ENCODE measurements at regions not wholly inside any gene's neighbourhood (a gene's known extent, or its start where the extent isn't known, plus 50 kb on each side); places are given as distances from the start of the nearest gene placed in this dataset.

GRCh38 chr14:104293231-104293841 lies 154.9 kb downstream of the KIF26A start:
- H3K36me3 Mint-ChIP-seq = no peaks in the 10 kb centered on the region
- ATAC-seq (ENCODE audit: low read depth in 2 of 2) = no peak
- H3K27me3 Mint-ChIP-seq = peaks cover 3 to 24% (median 19%) of the 10 kb centered on the region in 3 donors
- peaks cover 0 to 6% (median 0%) of the 10 kb centered on the region in 3 donors for H3K4me1 Mint-ChIP-seq
- no peak overlapping the region for H3K27ac Mint-ChIP-seq
- H3K9me3 Mint-ChIP-seq = peaks cover 0 to 11% (median 1%) of the 10 kb centered on the region in 7 donors
- DNase-seq = no peak
- H3K4me3 Mint-ChIP-seq = no peak overlapping the region

- H3K27me3 Mint-ChIP-seq = peaks cover 3 to 24% (median 19%) of the 10 kb centered on the region in 3 donors
- no peak overlapping the region for H3K4me3 Mint-ChIP-seq
- peaks cover 0 to 3% (median 0%) of the 10 kb centered on the region in 3 donors for H3K4me1 Mint-ChIP-seq
- H3K27ac Mint-ChIP-seq = no peak overlapping the region
- H3K36me3 Mint-ChIP-seq = no peaks in the 10 kb centered on the region
- ATAC-seq (ENCODE audit: low read depth in 2 of 2) = no peak
- H3K9me3 Mint-ChIP-seq = peaks cover 0 to 4% (median 0%) of the 10 kb centered on the region in 7 donors
- no peak for DNase-seq
Measured at GRCh38 chr14:104293851-104294627, 155.7 kb downstream of the KIF26A start.

- Mint-ChIP-seq H3K27me3 (peaks cover 3 to 24% (median 19%) of the 10 kb centered on the region in 3 donors), H3K27ac (no peak overlapping the region), H3K9me3 (no peaks in the 10 kb centered on the region), H3K4me3 (no peak overlapping the region), H3K36me3 (no peaks in the 10 kb centered on the region), H3K4me1 (peaks cover 0 to 3% (median 0%) of the 10 kb centered on the region in 3 donors)
- ATAC-seq (ENCODE audit: low read depth in 2 of 2) (no peak), DNase-seq (no peak)
Measured at GRCh38 chr14:104294628-104294982, 156.2 kb downstream of the KIF26A start.

GRCh38 chr14:104294983-104295680 lies 156.7 kb downstream of the KIF26A start:
- no peak for DNase-seq
- peaks cover 3 to 24% (median 19%) of the 10 kb centered on the region in 3 donors for H3K27me3 Mint-ChIP-seq

GRCh38 chr14:104295681-104296387 lies 157.4 kb downstream of the KIF26A start:
- Mint-ChIP-seq H3K9me3 (no peaks in the 10 kb centered on the region), H3K4me3 (no peak overlapping the region), H3K36me3 (no peaks in the 10 kb centered on the region), H3K27me3 (peaks cover 3 to 24% (median 19%) of the 10 kb centered on the region in 3 donors), H3K27ac (no peak overlapping the region), H3K4me1 (no peaks in the 10 kb centered on the region)
- no peak for DNase-seq
- ATAC-seq (ENCODE audit: low read depth in 2 of 2) = no peak

More at GRCh38 chr14:104294983-104295680, 156.7 kb downstream of the KIF26A start:
- Mint-ChIP-seq H3K4me3 (no peak overlapping the region), H3K36me3 (no peaks in the 10 kb centered on the region), H3K27ac (no peak overlapping the region), H3K9me3 (no peaks in the 10 kb centered on the region), H3K4me1 (peaks cover 0 to 3% (median 0%) of the 10 kb centered on the region in 3 donors)
- ATAC-seq (ENCODE audit: low read depth in 2 of 2) = no peak

- Mint-ChIP-seq H3K9me3 (peaks cover 0 to 6% (median 0%) of the 10 kb centered on the region in 7 donors), H3K27me3 (peaks cover 3 to 24% (median 19%) of the 10 kb centered on the region in 3 donors), H3K4me1 (peaks cover 3 to 5% (median 5%) of the 10 kb centered on the region in 3 donors), H3K4me3 (no peak overlapping the region), H3K36me3 (no peaks in the 10 kb centered on the region), H3K27ac (no peak overlapping the region)
- DNase-seq (no peak), ATAC-seq (ENCODE audit: low read depth in 2 of 2) (no peak)
Measured at GRCh38 chr14:104296388-104297312, 158.3 kb downstream of the KIF26A start.

GRCh38 chr14:104297313-104297704 lies 158.9 kb downstream of the KIF26A start:
- Mint-ChIP-seq H3K36me3 (no peaks in the 10 kb centered on the region), H3K4me1 (peaks cover 3 to 5% (median 5%) of the 10 kb centered on the region in 3 donors)
- no peak for DNase-seq

GRCh38 chr14:104297721-104298401 lies 159.5 kb downstream of the KIF26A start:
- Mint-ChIP-seq H3K9me3 (peaks cover 0 to 6% (median 0%) of the 10 kb centered on the region in 7 donors), H3K4me3 (no peak overlapping the region), H3K27me3 (peaks cover 3 to 24% (median 19%) of the 10 kb centered on the region in 3 donors), H3K4me1 (peaks cover 3 to 5% (median 5%) of the 10 kb centered on the region in 3 donors), H3K27ac (no peak overlapping the region), H3K36me3 (no peaks in the 10 kb centered on the region)
- DNase-seq (no peak), ATAC-seq (ENCODE audit: low read depth in 2 of 2) (no peak)

More at GRCh38 chr14:104297313-104297704, 158.9 kb downstream of the KIF26A start:
- peaks cover 0 to 6% (median 0%) of the 10 kb centered on the region in 7 donors for H3K9me3 Mint-ChIP-seq
- H3K27me3 Mint-ChIP-seq = peaks cover 3 to 24% (median 19%) of the 10 kb centered on the region in 3 donors
- H3K4me3 Mint-ChIP-seq = no peak overlapping the region
- no peak overlapping the region for H3K27ac Mint-ChIP-seq
- ATAC-seq (ENCODE audit: low read depth in 2 of 2) = no peak

- Mint-ChIP-seq H3K4me3 (no peak overlapping the region), H3K27me3 (peaks cover 3 to 24% (median 16%) of the 10 kb centered on the region in 3 donors), H3K9me3 (peaks cover 0 to 6% (median 0%) of the 10 kb centered on the region in 7 donors), H3K36me3 (no peaks in the 10 kb centered on the region), H3K4me1 (peaks cover 3 to 5% (median 5%) of the 10 kb centered on the region in 3 donors), H3K27ac (no peak overlapping the region)
- ATAC-seq (ENCODE audit: low read depth in 2 of 2) (no peak), DNase-seq (no peak)
Measured at GRCh38 chr14:104298458-104298857, 160.1 kb downstream of the KIF26A start.

- Mint-ChIP-seq H3K27ac (no peak overlapping the region), H3K4me1 (peaks cover 3 to 5% (median 5%) of the 10 kb centered on the region in 3 donors), H3K4me3 (no peak overlapping the region), H3K9me3 (peaks cover 0 to 6% (median 0%) of the 10 kb centered on the region in 7 donors), H3K36me3 (no peaks in the 10 kb centered on the region), H3K27me3 (peaks cover 0 to 21% (median 8%) of the 10 kb centered on the region in 3 donors)
- ATAC-seq (ENCODE audit: low read depth in 2 of 2) (no peak), DNase-seq (no peak)
Measured at GRCh38 chr14:104299993-104300761, 161.8 kb downstream of the KIF26A start.

GRCh38 chr14:104301731-104302460 lies 163.5 kb downstream of the KIF26A start:
- ATAC-seq (ENCODE audit: low read depth in 2 of 2) (no peak), DNase-seq (no peak)
- H3K27me3 Mint-ChIP-seq = peaks cover 5 to 7% (median 5%) of the 10 kb centered on the region in 3 donors
- no peak overlapping the region for H3K4me3 Mint-ChIP-seq
- H3K4me1 Mint-ChIP-seq = peaks cover 3 to 5% (median 5%) of the 10 kb centered on the region in 3 donors
- H3K27ac Mint-ChIP-seq = no peak overlapping the region
- H3K36me3 Mint-ChIP-seq = no peaks in the 10 kb centered on the region
- peaks cover 0 to 6% (median 0%) of the 10 kb centered on the region in 7 donors for H3K9me3 Mint-ChIP-seq

Measured in naive B cell (primary cell).